HUES48 (cell line): ENCODE measurements at regions not wholly inside any gene's neighbourhood (a gene's known extent, or its start where the extent isn't known, plus 50 kb on each side); places are given as distances from the start of the nearest gene placed in this dataset.
"Not testable (repeated sequence)": the region's sequence is repeated elsewhere in the genome, so short reads cannot be mapped to it uniquely, and the experiment has no call there.

Experiments used
- H3K27ac ChIP-seq: one replicate; pipeline ENCODE4 v1.7.0; 2013; ENCODE audit warnings: low read depth, low read length, inconsistent platforms
- H3K27me3 ChIP-seq: 2 replicates; pipeline ENCODE4 v1.6.1; 2013; ENCODE audit warnings: mild to moderate bottlenecking, low read length; ENCODE audit not compliant: control insufficient read depth, insufficient read depth
- H3K36me3 ChIP-seq: 2 replicates; pipeline ENCODE4 v1.6.1; 2013; ENCODE audit warnings: low read length; ENCODE audit not compliant: control insufficient read depth, insufficient read depth
- H3K4me1 ChIP-seq: 2 replicates; pipeline ENCODE4 v1.6.1; 2013; ENCODE audit warnings: mild to moderate bottlenecking, low read length; ENCODE audit not compliant: control insufficient read depth, insufficient read depth
- H3K4me3 ChIP-seq: 2 replicates; pipeline ENCODE4 v1.5.1; 2013; ENCODE audit warnings: mild to moderate bottlenecking, low read depth, low read length
- H3K9ac ChIP-seq: 2 replicates; pipeline ENCODE4 v1.6.1; 2013; ENCODE audit warnings: mild to moderate bottlenecking, low read depth, low read length, moderate library complexity
- H3K9me3 ChIP-seq: 2 replicates; pipeline ENCODE4 v1.6.1; 2013; ENCODE audit warnings: low read length; ENCODE audit not compliant: control insufficient read depth, insufficient read depth

DNA sequence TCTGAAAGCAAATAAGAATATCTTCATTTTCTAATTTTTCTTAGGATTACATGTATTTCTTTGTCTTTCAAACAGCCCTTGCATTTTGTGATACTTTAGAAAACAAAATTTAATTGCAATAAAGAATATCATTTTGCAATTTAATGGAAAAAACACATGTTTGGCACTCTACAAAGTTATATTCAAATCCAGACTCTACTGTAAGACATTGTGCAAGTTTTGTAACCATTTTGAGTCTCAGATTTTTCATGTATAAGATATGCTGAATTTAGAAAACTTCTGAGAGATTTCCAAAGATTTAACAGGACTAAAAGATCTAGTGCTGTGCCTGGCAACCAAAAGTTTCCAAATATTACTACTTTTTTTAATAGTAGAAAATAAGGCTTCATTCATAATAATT is 187.1 kb upstream of the AGTR1 start:
- H3K9me3 ChIP-seq = no peaks in the 10 kb centered on the region
- H3K27ac ChIP-seq = no peak overlapping the region
- H3K9ac ChIP-seq = no peak overlapping the region
- H3K4me1 ChIP-seq = no peaks in the 10 kb centered on the region
- no peaks in the 10 kb centered on the region for H3K27me3 ChIP-seq
- H3K4me3 ChIP-seq = no peak overlapping the region
- H3K36me3 ChIP-seq = no peaks in the 10 kb centered on the region

DNA sequence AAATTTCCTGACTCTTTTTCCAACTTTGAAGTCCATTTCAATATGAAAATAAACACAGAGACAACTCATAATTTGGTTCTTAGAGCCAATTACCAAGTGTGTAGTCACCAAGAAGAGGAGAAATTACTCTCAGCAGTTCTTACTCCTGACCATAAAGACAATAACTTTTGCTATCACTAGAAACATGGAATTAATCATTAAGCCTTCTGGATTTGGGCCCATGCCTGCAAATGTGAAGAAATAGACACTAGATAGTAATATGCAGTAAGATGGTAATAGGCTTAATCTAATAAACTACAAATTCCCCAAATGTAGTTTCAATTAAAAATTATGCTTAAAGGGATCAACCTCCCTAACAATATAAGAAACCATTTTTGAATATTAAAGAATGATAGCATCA is 185.1 kb upstream of the AGTR1 start:
- Histone ChIP-seq H3K4me1 (no peaks in the 10 kb centered on the region), H3K4me3 (no peak overlapping the region), H3K9me3 (no peaks in the 10 kb centered on the region), H3K36me3 (no peaks in the 10 kb centered on the region), H3K27ac (no peak overlapping the region), H3K27me3 (no peaks in the 10 kb centered on the region), H3K9ac (no peak overlapping the region)

DNA sequence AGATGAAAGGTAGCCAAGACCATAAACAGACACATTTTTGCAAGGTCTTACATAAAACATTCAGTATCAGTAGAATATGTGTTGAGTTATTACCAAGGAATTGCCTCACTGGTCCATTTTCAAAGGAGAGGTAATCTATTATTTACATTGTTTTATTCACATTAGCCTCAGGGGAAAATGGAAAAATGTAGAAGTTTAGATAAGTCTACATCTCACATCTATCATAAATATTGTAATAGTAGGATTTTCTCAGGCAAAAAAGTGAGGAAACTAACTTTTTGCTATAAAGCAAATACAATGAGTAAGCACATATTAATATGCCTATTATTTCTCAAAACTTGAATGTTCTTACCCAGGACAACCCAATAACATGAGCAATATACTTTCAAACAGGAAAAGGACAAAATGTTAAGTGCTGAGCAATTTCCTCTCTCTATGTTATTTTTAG is 184.6 kb upstream of the AGTR1 start:
- Histone ChIP-seq H3K4me3 (no peak overlapping the region), H3K9me3 (no peaks in the 10 kb centered on the region), H3K36me3 (no peaks in the 10 kb centered on the region), H3K27ac (no peak overlapping the region), H3K9ac (no peak overlapping the region), H3K4me1 (no peaks in the 10 kb centered on the region), H3K27me3 (no peaks in the 10 kb centered on the region)

DNA sequence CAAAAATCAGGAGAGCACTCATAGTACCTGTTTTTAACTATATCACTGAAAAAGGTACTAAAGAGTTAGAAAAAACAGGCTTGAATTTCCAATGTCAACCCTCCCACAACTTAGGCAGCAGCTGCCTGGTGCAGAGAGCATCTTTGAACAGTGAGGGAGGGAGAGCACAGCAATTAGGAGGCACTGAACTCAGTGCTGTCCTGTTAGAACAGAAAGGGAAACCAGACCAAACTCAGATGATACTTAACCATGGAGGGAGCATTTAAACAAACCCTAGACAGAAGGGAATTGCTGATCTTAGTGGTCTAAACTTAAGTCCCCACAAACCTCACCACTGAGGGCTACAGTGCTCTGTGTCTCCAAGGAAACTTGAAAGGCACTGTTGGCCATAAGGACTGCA is 179.2 kb upstream of the AGTR1 start:
- Histone ChIP-seq H3K27me3 (no peaks in the 10 kb centered on the region), H3K4me1 (no peaks in the 10 kb centered on the region), H3K36me3 (no peaks in the 10 kb centered on the region), H3K27ac (no peak overlapping the region), H3K9me3 (no peaks in the 10 kb centered on the region), H3K4me3 (no peak overlapping the region), H3K9ac (no peak overlapping the region)

DNA sequence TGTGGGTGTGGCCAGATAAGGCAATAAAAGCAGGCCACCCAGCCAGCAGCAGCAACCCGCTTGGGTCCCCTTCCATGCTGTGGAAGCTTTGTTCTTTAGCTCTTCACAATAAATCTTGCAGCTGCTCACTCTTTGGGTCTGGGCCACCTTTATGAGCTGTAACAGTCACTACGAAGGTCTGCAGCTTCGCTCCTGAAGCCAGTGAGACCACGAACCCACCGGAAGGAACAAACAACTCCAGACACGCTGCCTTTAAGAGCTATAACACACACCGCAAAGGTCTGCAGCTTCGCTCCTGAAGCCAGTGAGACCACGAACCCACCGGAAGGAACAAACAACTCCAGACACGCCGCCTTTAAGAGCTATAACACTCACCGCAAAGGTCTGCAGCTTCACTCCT is 172.1 kb upstream of the AGTR1 start:
- H3K4me1 ChIP-seq, H3K36me3 ChIP-seq, H3K9ac ChIP-seq, H3K27ac ChIP-seq, H3K9me3 ChIP-seq, H3K4me3 ChIP-seq, H3K27me3 ChIP-seq: not testable (repeated sequence)

DNA sequence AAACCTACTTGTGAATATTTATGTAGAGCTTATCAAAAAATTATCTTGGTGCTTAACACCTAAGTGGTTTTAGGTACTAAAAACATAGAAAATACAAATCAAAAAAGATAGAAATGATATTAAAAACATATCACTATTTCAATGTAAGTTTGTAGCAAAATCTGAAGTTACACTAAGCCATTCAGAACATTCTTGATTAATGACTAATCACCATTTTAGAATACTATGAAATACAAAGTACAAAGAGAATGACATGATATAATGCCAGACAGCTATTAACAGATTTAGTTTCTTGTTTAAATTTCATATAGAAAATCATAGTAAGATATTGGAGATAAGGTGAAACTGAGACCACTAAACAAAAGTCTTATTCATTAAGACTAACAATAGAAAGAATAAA is 169.7 kb upstream of the AGTR1 start:
- H3K9me3 ChIP-seq = no peaks in the 10 kb centered on the region
- no peaks in the 10 kb centered on the region for H3K27me3 ChIP-seq
- H3K36me3 ChIP-seq = no peaks in the 10 kb centered on the region
- H3K4me3 ChIP-seq = no peak overlapping the region
- no peak overlapping the region for H3K27ac ChIP-seq
- H3K9ac ChIP-seq = no peak overlapping the region
- H3K4me1 ChIP-seq = no peaks in the 10 kb centered on the region

DNA sequence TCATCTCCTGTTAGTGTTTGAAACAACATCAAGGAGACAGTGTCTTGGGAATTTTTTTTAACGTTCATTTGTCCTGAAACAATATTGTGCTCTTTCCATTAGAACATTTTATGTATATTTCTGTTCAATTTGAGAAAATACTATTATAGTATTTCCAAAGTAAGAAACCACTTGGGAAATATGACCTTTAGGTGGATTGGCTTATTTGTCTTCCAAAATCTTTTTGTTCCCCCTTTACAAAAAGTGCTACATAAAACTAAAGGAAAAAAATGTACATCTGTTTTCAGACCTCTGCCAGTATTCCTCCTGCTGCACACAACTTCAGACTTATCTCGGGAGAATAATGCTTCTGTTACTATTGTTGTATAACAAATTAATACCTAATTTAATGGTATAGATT is 165.9 kb upstream of the AGTR1 start:
- Histone ChIP-seq H3K9ac (no peak overlapping the region), H3K36me3 (no peaks in the 10 kb centered on the region), H3K4me3 (no peak overlapping the region), H3K9me3 (no peaks in the 10 kb centered on the region), H3K27ac (no peak overlapping the region), H3K4me1 (no peaks in the 10 kb centered on the region), H3K27me3 (no peaks in the 10 kb centered on the region)

DNA sequence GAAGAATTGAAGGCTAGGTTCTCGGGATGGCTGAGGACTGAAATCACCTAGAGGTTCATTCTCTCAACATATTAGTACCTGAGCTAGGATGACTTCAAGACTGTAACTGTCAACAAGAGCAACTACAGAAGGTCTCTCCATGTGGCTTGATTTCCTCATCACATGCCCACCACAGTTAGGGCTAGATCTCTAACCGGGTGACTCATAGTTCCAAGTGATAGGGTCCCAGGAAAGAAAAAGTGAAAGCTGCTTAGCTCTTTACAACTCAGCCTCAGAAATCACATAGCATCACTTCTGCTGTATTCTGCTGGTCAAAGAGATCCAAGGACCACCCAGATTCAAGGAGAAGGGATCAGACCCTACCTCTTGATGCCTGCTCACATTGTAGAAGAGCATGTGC is 165.4 kb upstream of the AGTR1 start:
- Histone ChIP-seq H3K4me1 (no peaks in the 10 kb centered on the region), H3K36me3 (no peaks in the 10 kb centered on the region), H3K9me3 (no peaks in the 10 kb centered on the region), H3K9ac (no peak overlapping the region), H3K4me3 (no peak overlapping the region), H3K27ac (no peak overlapping the region), H3K27me3 (no peaks in the 10 kb centered on the region)

DNA sequence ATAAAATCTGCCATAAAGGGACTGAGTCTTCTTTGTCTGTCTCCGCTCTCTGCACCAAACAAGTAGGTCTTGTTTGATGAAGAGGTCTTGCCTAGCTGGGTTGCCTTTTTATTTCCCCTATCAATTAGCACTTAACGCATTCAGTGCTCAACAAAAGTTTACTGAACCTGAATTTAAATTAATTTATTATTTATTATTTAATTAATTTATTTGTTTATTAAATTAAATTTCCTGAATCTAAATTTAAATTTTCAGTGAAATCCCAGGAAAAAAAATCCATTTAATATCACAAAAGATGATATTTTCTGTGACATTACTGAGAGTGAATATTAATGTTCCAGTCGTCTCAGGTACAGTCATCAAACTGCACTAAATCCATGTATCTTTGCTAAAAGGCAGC is 164.9 kb upstream of the AGTR1 start:
- Histone ChIP-seq H3K9me3 (no peaks in the 10 kb centered on the region), H3K36me3 (no peaks in the 10 kb centered on the region), H3K27me3 (no peaks in the 10 kb centered on the region), H3K4me3 (no peak overlapping the region), H3K9ac (no peak overlapping the region), H3K27ac (no peak overlapping the region), H3K4me1 (no peaks in the 10 kb centered on the region)

DNA sequence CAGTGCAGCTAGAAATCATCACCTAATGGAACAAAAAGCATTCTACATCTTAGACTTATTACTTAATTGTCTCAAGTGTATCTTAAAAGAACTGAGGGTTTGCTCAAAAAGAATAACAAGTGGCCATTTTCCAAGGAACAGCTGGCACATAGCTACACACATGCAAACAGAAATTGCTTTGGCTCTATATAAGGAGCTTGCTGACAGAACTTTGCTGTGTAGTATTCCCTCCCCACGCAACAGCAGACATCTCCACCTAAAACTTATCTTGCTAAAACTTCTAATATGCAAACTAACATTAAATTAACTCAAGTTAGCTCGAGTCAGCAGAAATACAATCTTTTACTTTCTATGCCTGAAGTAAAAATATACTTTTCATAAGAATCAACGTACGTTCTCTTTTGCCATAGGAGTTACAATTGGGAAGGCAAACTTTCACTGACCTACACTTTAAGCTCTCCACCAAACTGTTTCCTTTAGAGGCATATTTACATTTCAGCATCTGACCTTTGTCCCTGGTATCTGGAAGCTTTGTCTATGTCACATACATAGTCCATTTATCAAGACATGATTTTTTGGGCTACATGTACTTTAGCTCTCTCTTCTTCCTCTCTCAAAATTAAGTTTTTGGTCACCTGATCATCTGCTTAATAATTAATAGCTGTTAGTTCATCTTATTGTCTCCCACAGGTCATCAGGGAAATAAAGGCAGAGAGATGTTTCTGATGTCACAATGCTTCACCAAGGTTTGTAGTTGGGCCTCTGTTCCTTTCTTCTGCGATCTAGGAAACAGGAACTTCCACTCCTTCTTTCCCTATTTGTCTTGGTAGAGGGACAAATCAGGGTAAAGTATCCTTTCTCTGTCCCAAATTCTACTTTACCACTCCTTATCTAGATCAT is 163.4 kb upstream of the AGTR1 start:
- H3K4me3 ChIP-seq = no peak overlapping the region
- H3K36me3 ChIP-seq = no peaks in the 10 kb centered on the region
- no peak overlapping the region for H3K9ac ChIP-seq
- H3K27ac ChIP-seq = no peak overlapping the region
- no peaks in the 10 kb centered on the region for H3K4me1 ChIP-seq
- no peaks in the 10 kb centered on the region for H3K9me3 ChIP-seq
- H3K27me3 ChIP-seq = no peaks in the 10 kb centered on the region

DNA sequence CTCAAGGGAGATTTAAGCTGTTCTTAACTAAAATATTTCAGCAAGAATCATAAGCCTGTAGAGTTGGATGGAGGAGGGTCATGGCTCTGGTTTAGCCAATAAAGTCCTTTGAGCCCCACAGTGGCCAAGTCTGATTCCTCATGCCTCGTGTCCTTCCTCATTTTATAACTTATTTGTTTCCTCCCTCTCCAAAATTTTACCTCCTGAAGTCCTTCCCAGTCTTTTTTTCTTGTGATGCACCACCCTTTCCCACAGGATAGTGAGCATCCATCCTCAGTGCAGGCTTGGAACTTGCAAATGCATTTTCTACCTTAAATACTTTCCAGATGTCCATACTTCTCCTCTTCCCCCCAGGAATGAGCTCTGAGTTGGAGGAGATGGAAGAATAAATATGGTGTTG is 162.7 kb upstream of the AGTR1 start:
- no peaks in the 10 kb centered on the region for H3K36me3 ChIP-seq
- no peak overlapping the region for H3K4me3 ChIP-seq
- H3K9me3 ChIP-seq = no peaks in the 10 kb centered on the region
- no peak overlapping the region for H3K9ac ChIP-seq
- no peaks in the 10 kb centered on the region for H3K27me3 ChIP-seq
- no peaks in the 10 kb centered on the region for H3K4me1 ChIP-seq
- no peak overlapping the region for H3K27ac ChIP-seq
